Esophagus muscularis mucosa (tissue), 4 donors: ENCODE measurements at regions not wholly inside any gene's neighbourhood (a gene's known extent, or its start where the extent isn't known, plus 50 kb on each side); places are given as distances from the start of the nearest gene placed in this dataset.

Experiments used
- DNase-seq: peaks from one replicate; pipeline ENCODE4 v3.0.0-alpha.2; 2017; ENCODE audit errors: extremely low spot score
- H3K27ac ChIP-seq, 4 donors: fragments of 200-600 bp; sonication (generic); replicated peaks in 1 of 4; 1 replicate in 3 of 4; 2 replicates in 1 of 4; pipeline ENCODE4 v1.5.1; 2016 to 2019; ENCODE audit warnings: mild to moderate bottlenecking in 1 of 4
- H3K27me3 ChIP-seq, 4 donors: fragments of 200-600 bp; sonication (generic); one replicate each; pipeline versions ENCODE4 v1.5.1 to v1.6.0; 2016 to 2019
- H3K36me3 ChIP-seq, 4 donors: fragments of 200-600 bp; sonication (generic); one replicate each; pipeline ENCODE4 v1.5.1; 2016 to 2019
- H3K4me1 ChIP-seq, 4 donors: fragments of 200-600 bp; sonication (generic); one replicate each; pipeline ENCODE4 v1.5.1; 2016 to 2019
- H3K4me3 ChIP-seq, 4 donors: fragments of 200-600 bp; sonication (generic); 1 replicate in 2 of 4; 2 replicates in 2 of 4; pipeline ENCODE4 v1.5.1; 2016 to 2019; ENCODE audit warnings: mild to moderate bottlenecking in 4 of 4, moderate library complexity in 1 of 4
- H3K9me3 ChIP-seq, 4 donors: fragments of 200-600 bp; sonication (generic); 1 replicate in 3 of 4; 2 replicates in 1 of 4; pipeline ENCODE4 v1.5.1; 2016 to 2019
- EP300 ChIP-seq: sonication (generic); formaldehyde crosslinking; IDR thresholded peaks from one replicate; pipeline ENCODE4 v1.6.1; 2017; ENCODE audit warnings: antibody characterized with exemption
- POLR2A ChIP-seq: fragments of 450-650 bp; IDR thresholded peaks from one replicate; pipeline ENCODE4 v1.6.1; 2017; ENCODE audit warnings: antibody characterized with exemption, moderate library complexity, mild to moderate bottlenecking, low read depth
- POLR2AphosphoS5 ChIP-seq, 2 donors: sonication (generic); formaldehyde crosslinking; IDR thresholded peaks; one replicate each; pipeline ENCODE4 v1.6.1; 2017; ENCODE audit warnings: antibody characterized with exemption in 2 of 2
- WGBS: methylation state at CpG from one replicate; pipeline ENCODE4 v1.1.5; 2018; 5-methylcytosine and 5-hydroxymethylcytosine counted together
- intact Hi-C: fragments of 100-400 bp; cut with DNase I; formaldehyde crosslinking; loops from one replicate; pipeline ENCODE4 v1.15.1; 2023
- TF ChIP-seq, protein P1 (sequence below), 3 experiments: fragments of 200-600 bp in 2 of 3; fragments of 450-650 bp in 1 of 3; sonication (generic) in 2 of 3; IDR thresholded peaks; one replicate each; pipeline ENCODE4 v1.5.1; 2017 to 2019; ENCODE audit warnings: antibody characterized with exemption in 3 of 3, mild to moderate bottlenecking in 2 of 3, moderate library complexity in 1 of 3

DNA sequence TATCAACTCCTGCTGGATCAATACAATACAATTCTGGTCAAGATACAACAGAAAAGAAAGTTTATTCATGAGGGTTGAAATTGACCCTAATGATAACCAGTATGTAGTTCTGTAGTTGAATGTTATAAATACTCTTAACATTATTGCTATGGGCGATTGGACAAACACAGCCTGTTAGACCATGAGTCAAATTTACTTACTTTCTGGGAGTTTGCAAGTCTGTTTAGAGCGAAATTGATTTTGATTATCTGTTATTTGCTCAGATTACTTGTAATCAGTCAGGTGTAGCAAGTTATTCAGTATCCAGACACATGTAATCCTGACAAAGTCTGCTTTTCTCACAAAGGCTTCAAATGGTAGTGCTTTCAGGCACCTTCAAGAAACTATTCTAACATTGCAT, 216.6 kb upstream of the B3GALT2 start:
- 87% methylated on average over 2 of the region's 2 CpGs for WGBS
- Histone ChIP-seq H3K9me3 (no peaks in the 10 kb centered on the region), H3K36me3 (no peaks in the 10 kb centered on the region), H3K4me3 (no peak overlapping the region), H3K4me1 (peaks cover 0 to 24% (median 12%) of the 10 kb centered on the region in 4 donors), H3K27ac (no peak overlapping the region), H3K27me3 (no peaks in the 10 kb centered on the region)
- DNase-seq, result no peak
- intact Hi-C loops, result loop anchor here (10.0 kb wide), 1 partner anchor 218 kb away; the partner anchor contains the start of gene B3GALT2
- no peak for TF ChIP-seq EP300
- no peak for TF ChIP-seq POLR2A
- no peak for TF ChIP-seq POLR2AphosphoS5 (IDR thresholded peaks at IDR 0.05)
- TF ChIP-seq, protein P1, sequence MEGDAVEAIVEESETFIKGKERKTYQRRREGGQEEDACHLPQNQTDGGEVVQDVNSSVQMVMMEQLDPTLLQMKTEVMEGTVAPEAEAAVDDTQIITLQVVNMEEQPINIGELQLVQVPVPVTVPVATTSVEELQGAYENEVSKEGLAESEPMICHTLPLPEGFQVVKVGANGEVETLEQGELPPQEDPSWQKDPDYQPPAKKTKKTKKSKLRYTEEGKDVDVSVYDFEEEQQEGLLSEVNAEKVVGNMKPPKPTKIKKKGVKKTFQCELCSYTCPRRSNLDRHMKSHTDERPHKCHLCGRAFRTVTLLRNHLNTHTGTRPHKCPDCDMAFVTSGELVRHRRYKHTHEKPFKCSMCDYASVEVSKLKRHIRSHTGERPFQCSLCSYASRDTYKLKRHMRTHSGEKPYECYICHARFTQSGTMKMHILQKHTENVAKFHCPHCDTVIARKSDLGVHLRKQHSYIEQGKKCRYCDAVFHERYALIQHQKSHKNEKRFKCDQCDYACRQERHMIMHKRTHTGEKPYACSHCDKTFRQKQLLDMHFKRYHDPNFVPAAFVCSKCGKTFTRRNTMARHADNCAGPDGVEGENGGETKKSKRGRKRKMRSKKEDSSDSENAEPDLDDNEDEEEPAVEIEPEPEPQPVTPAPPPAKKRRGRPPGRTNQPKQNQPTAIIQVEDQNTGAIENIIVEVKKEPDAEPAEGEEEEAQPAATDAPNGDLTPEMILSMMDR (IDR thresholded peaks at IDR 0.05), result no peak

- H3K36me3 ChIP-seq, result no peaks in the 10 kb centered on the region
- no peaks in the 10 kb centered on the region for H3K27me3 ChIP-seq
- DNase-seq, result no peak
- H3K4me1 ChIP-seq, result peaks cover 0 to 17% (median 8%) of the 10 kb centered on the region in 4 donors
- H3K9me3 ChIP-seq, result no peaks in the 10 kb centered on the region
- intact Hi-C loops, result loop anchor here (10.0 kb wide), 1 partner anchor 217 kb away; the partner anchor contains the start of gene B3GALT2
- WGBS, result 78% methylated on average over 4 of the region's 4 CpGs
- H3K27ac ChIP-seq, result no peak overlapping the region
- H3K4me3 ChIP-seq, result no peak overlapping the region
- TF ChIP-seq EP300 (no peak), POLR2AphosphoS5 (IDR thresholded peaks at IDR 0.05) (no peak), POLR2A (no peak)
- TF ChIP-seq, protein P1 (IDR thresholded peaks at IDR 0.05), result no peak
Measured at GRCh38 chr1:193402037-193402436, 215.6 kb upstream of the B3GALT2 start.

GRCh38 chr1:193394336-193394735, 207.9 kb upstream of the B3GALT2 start:
- DNase-seq, result no peak
- Histone ChIP-seq H3K27me3 (no peaks in the 10 kb centered on the region), H3K36me3 (no peaks in the 10 kb centered on the region), H3K27ac (no peak overlapping the region), H3K4me1 (peaks cover 0 to 8% (median 0%) of the 10 kb centered on the region in 4 donors), H3K4me3 (no peak overlapping the region), H3K9me3 (no peaks in the 10 kb centered on the region)
- 91% methylated on average over 1 of the region's 1 CpG for WGBS
- intact Hi-C loops, result no loop called here
- TF ChIP-seq EP300 (no peak), POLR2AphosphoS5 (IDR thresholded peaks at IDR 0.05) (no peak), POLR2A (no peak)
- TF ChIP-seq, protein P1 (IDR thresholded peaks at IDR 0.05), result no peak

DNA sequence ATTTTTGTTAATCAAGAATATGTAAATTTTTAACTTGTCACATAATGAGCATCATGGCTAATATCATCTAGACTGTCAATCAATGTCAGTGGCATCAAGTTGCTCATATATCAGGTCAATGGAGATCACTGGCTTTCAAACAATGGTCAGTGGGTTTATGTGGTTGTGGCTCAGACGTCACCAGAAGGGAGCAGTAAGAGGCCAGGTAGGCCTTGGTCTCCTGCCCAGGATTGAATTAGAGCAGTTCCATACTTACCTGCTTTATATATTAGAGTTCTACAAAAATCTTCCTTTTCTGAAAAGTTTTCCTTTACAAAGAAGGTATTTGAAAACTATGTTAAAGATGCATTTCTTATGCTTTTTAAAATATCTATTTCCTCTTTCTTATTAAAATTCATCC, 206.3 kb upstream of the B3GALT2 start:
- DNase-seq, result no peak
- Histone ChIP-seq H3K9me3 (no peaks in the 10 kb centered on the region), H3K4me1 (peaks cover 0 to 8% (median 0%) of the 10 kb centered on the region in 4 donors), H3K27me3 (no peaks in the 10 kb centered on the region), H3K27ac (no peak overlapping the region), H3K4me3 (no peak overlapping the region), H3K36me3 (no peaks in the 10 kb centered on the region)
- intact Hi-C loops, result no loop called here
- TF ChIP-seq POLR2AphosphoS5 (IDR thresholded peaks at IDR 0.05), result no peak
- TF ChIP-seq, protein P1 (IDR thresholded peaks at IDR 0.05), result no peak
- TF ChIP-seq POLR2A, result no peak
- no peak for TF ChIP-seq EP300
- 94% methylated on average over 1 of the region's 1 CpG for WGBS

GRCh38 chr1:193388683-193389082, 202.3 kb upstream of the B3GALT2 start:
- Histone ChIP-seq H3K36me3 (no peaks in the 10 kb centered on the region), H3K4me1 (peaks cover 0 to 8% (median 0%) of the 10 kb centered on the region in 4 donors), H3K27ac (no peak overlapping the region), H3K4me3 (no peak overlapping the region), H3K27me3 (no peaks in the 10 kb centered on the region), H3K9me3 (no peaks in the 10 kb centered on the region)
- 91% methylated on average over 4 of the region's 5 CpGs for WGBS
- intact Hi-C loops, result no loop called here
- TF ChIP-seq POLR2A (no peak), POLR2AphosphoS5 (IDR thresholded peaks at IDR 0.05) (no peak), EP300 (no peak)
- TF ChIP-seq, protein P1 (IDR thresholded peaks at IDR 0.05), result no peak
- DNase-seq, result no peak
